H9 (cell line): ENCODE measurements at regions not wholly inside any gene's neighbourhood (a gene's known extent, or its start where the extent isn't known, plus 50 kb on each side); places are given as distances from the start of the nearest gene placed in this dataset.
A peak's percentile ranks its signal among the peaks of the same experiment; 100 is the strongest.

Experiments
- DNase-seq: peaks from one replicate; pipeline ENCODE4 v3.0.0-alpha.2; 2017
- H2AFZ ChIP-seq: one replicate; pipeline ENCODE4 v1.6.1; 2013; ENCODE audit warnings: mild to moderate bottlenecking, low read length, control low read depth, moderate library complexity
- H2AK5ac ChIP-seq: 2 replicates; pipeline ENCODE4 v1.6.1; 2013; ENCODE audit warnings: low read length, control low read depth, mixed read lengths; ENCODE audit not compliant: insufficient read length
- H2BK120ac ChIP-seq: one replicate; pipeline ENCODE4 v1.6.1; 2013; ENCODE audit warnings: low read depth, mild to moderate bottlenecking, low read length, control low read depth, inconsistent platforms; ENCODE audit not compliant: poor library complexity, severe bottlenecking
- H2BK12ac ChIP-seq: 2 replicates; pipeline ENCODE4 v1.6.1; 2013; ENCODE audit warnings: low read length, control low read depth, mixed read lengths, low read depth; ENCODE audit not compliant: insufficient read length
- H2BK15ac ChIP-seq: 2 replicates; pipeline ENCODE4 v1.6.1; 2013; ENCODE audit warnings: low read depth, low read length, control low read depth
- H2BK20ac ChIP-seq: one replicate; pipeline ENCODE4 v1.6.1; 2013; ENCODE audit warnings: low read depth, mild to moderate bottlenecking, low read length, control low read depth, inconsistent platforms; ENCODE audit not compliant: poor library complexity, severe bottlenecking
- H2BK5ac ChIP-seq: 2 replicates; pipeline ENCODE4 v1.6.1; 2013; ENCODE audit warnings: low read length, control low read depth, mixed read lengths; ENCODE audit not compliant: insufficient read length
- H3K14ac ChIP-seq: 2 replicates; pipeline ENCODE4 v1.6.1; 2013; ENCODE audit warnings: low read length, control low read depth; ENCODE audit not compliant: insufficient read depth
- H3K18ac ChIP-seq: 2 replicates; pipeline ENCODE4 v1.6.1; 2013; ENCODE audit warnings: low read depth, mild to moderate bottlenecking, mixed read lengths, low read length, control low read depth; ENCODE audit not compliant: insufficient read length
- H3K23ac ChIP-seq: 2 replicates; pipeline ENCODE4 v1.6.1; 2013; ENCODE audit warnings: low read length, control low read depth, mixed read lengths, low read depth; ENCODE audit not compliant: insufficient read length
- H3K23me2 ChIP-seq: 2 replicates; pipeline ENCODE4 v1.6.1; 2013; ENCODE audit warnings: low read depth, mild to moderate bottlenecking, mixed read lengths, low read length, control low read depth; ENCODE audit not compliant: insufficient read length, poor library complexity, severe bottlenecking
- H3K27ac ChIP-seq: 2 replicates; pipeline ENCODE4 v1.5.1; 2013; ENCODE audit warnings: low read length, control low read depth, mixed read lengths, low read depth; ENCODE audit not compliant: insufficient read length
- H3K27me3 ChIP-seq: 2 replicates; pipeline ENCODE4 v1.6.1; 2013; ENCODE audit warnings: low read length, control low read depth, inconsistent platforms; ENCODE audit not compliant: insufficient read depth
- H3K4ac ChIP-seq: 2 replicates; pipeline ENCODE4 v1.6.1; 2013; ENCODE audit warnings: low read depth, mild to moderate bottlenecking, control low read depth, inconsistent platforms, low read length, moderate library complexity
- H3K4me1 ChIP-seq: 2 replicates; pipeline ENCODE4 v1.6.1; 2013; ENCODE audit warnings: low read length, control low read depth, inconsistent platforms; ENCODE audit not compliant: insufficient read depth
- H3K4me2 ChIP-seq: 2 replicates; pipeline ENCODE4 v1.6.1; 2013; ENCODE audit warnings: low read length, control low read depth, mixed read lengths; ENCODE audit not compliant: insufficient read length, insufficient read depth
- H3K56ac ChIP-seq: 2 replicates; pipeline ENCODE4 v1.6.1; 2013; ENCODE audit warnings: low read depth, mild to moderate bottlenecking, mixed read lengths, low read length, control low read depth; ENCODE audit not compliant: insufficient read length
- H3K79me1 ChIP-seq: 2 replicates; pipeline ENCODE4 v1.6.1; 2013; ENCODE audit warnings: low read depth, mild to moderate bottlenecking, moderate library complexity, low read length, control low read depth, inconsistent platforms; ENCODE audit not compliant: insufficient read depth, poor library complexity, severe bottlenecking
- H3K79me2 ChIP-seq: 2 replicates; pipeline ENCODE4 v1.6.1; 2013; ENCODE audit warnings: low read length, control low read depth, inconsistent platforms; ENCODE audit not compliant: insufficient read depth
- H3K9ac ChIP-seq: 2 replicates; pipeline ENCODE4 v1.6.1; 2013; ENCODE audit warnings: low read length, control low read depth, mixed read lengths; ENCODE audit not compliant: insufficient read length; ENCODE audit errors: extremely low read depth
- H3K9me3 ChIP-seq: one replicate; pipeline ENCODE4 v1.6.1; 2013; ENCODE audit warnings: low read depth, low read length, inconsistent platforms; ENCODE audit not compliant: control insufficient read depth
- H3T11ph ChIP-seq: one replicate; pipeline ENCODE4 v1.6.1; 2013; ENCODE audit warnings: mild to moderate bottlenecking, low read length, control low read depth, inconsistent platforms
- H4K20me1 ChIP-seq: one replicate; pipeline ENCODE4 v1.6.1; 2013; ENCODE audit not compliant: control insufficient read depth, insufficient read length, insufficient read depth
- H4K5ac ChIP-seq: 2 replicates; pipeline ENCODE4 v1.6.1; 2013; ENCODE audit warnings: low read depth, mild to moderate bottlenecking, mixed read lengths, low read length, control low read depth; ENCODE audit not compliant: insufficient read length
- H4K8ac ChIP-seq: replicated peaks from 2 replicates; pipeline ENCODE4 v1.6.1; 2013; ENCODE audit warnings: low read length, control low read depth, mixed read lengths, low read depth; ENCODE audit not compliant: insufficient read length
- H4K91ac ChIP-seq: 2 replicates; pipeline ENCODE4 v1.6.1; 2013; ENCODE audit warnings: low read depth, mild to moderate bottlenecking, moderate library complexity, mixed read lengths, low read length, control low read depth; ENCODE audit not compliant: insufficient read length
- H3K27ac Mint-ChIP-seq, 3 experiments: 2 replicates in 2 of 3; 3 replicates in 1 of 3; pipeline ENCODE4 v1.8.0; 2020 to 2021; ENCODE audit warnings: mixed read lengths in 3 of 3, mild to moderate bottlenecking in 1 of 3, moderate library complexity in 1 of 3
- H3K27me3 Mint-ChIP-seq: 2 replicates; pipeline ENCODE4 v1.8.0; 2021; ENCODE audit warnings: low read depth, mild to moderate bottlenecking, moderate library complexity, mixed read lengths
- H3K36me3 Mint-ChIP-seq, 3 experiments: 2 replicates in 2 of 3; 3 replicates in 1 of 3; pipeline ENCODE4 v1.8.0; 2020 to 2021; ENCODE audit warnings: low read depth in 3 of 3, mixed read lengths in 3 of 3; ENCODE audit not compliant: insufficient read depth in 1 of 3
- H3K4me1 Mint-ChIP-seq, 2 experiments: 2 replicates each; pipeline ENCODE4 v1.8.0; 2020; ENCODE audit warnings: mixed read lengths in 2 of 2
- H3K4me3 Mint-ChIP-seq, 2 experiments: 2 replicates in 1 of 2; 3 replicates in 1 of 2; pipeline ENCODE4 v1.8.0; 2020 to 2021; ENCODE audit warnings: mild to moderate bottlenecking in 2 of 2, mixed read lengths in 2 of 2, moderate library complexity in 1 of 2
- H3K9me3 Mint-ChIP-seq, 2 experiments: 2 replicates in 1 of 2; 3 replicates in 1 of 2; pipeline ENCODE4 v1.8.0; 2020; ENCODE audit warnings: mild to moderate bottlenecking in 2 of 2, mixed read lengths in 2 of 2, moderate library complexity in 1 of 2
- WGBS: extraction: QIAGEN DNeasy Blood & Tissue Kit; methylation state at CpG from one replicate; pipeline ENCODE4 v1.1.7; 2013; ENCODE audit warnings: missing lambda C conversion rate, low lambda C conversion rate, mixed read lengths; ENCODE audit not compliant: insufficient read length; ENCODE audit errors: extremely low coverage; 5-methylcytosine and 5-hydroxymethylcytosine counted together
- TF ChIP-seq, protein P1 (sequence below): fragments of 200-600 bp; sonication (generic); conservative IDR thresholded peaks from 3 replicates; pipeline ENCODE4 v1.8.0; 2021; ENCODE audit warnings: antibody characterized with exemption, mild to moderate bottlenecking

DNA sequence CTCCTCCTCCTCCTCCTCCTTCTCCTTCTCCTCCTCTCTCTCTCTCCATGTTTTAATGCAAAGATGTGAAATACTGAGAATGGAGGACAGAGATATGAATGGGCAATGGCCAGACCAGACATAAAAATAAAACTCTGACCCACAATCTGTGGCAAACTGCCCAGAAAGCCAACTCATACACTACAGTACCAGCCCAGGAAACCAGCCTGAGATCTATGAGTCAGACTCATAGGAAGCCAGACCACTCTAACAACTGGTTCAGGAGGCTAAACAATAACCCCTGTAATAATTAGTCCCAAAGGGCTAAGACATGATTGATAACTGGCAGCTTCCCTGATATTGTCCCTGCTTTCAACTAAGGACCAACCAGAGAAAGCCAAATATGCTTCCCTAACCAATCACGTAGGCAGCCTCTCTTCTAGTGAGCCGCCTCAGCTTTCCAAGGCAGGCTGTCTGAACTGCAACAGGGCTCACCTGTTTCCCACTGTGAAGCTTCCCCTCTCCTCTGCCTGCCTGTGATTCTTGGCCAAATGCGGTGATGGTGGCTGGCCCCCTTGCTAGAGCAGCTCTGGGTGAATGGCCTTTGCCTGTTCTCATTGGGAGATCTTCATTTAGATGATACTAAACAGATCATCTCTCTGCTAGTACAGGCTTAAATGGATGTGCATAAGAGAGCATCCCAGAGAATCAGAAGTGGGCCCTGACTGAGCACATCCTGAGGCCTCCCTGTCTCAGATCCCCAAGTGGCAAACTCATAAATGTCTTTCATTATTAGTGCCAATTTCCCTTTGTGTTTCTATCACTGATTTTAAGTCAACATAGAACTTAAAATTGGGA is 817.6 kb downstream of the TNS3 start:
- Histone ChIP-seq H3K14ac (no peak overlapping the region), H3T11ph (no peak overlapping the region), H3K79me1 (no peaks in the 10 kb centered on the region), H3K18ac (no peak overlapping the region), H3K23me2 (no peaks in the 10 kb centered on the region), H2BK5ac (no peak overlapping the region), H2AFZ (no peak overlapping the region), H3K9me3 (peaks cover 6% of the 10 kb centered on the region), H4K8ac (no peak overlapping the region), H2AK5ac (no peak overlapping the region), H3K4me2 (no peak overlapping the region), H3K9ac (no peak overlapping the region), H4K5ac (no peak overlapping the region), H2BK12ac (no peak overlapping the region), H3K27ac (no peak overlapping the region), H3K79me2 (no peaks in the 10 kb centered on the region), H3K4ac (no peak overlapping the region), H3K56ac (no peak overlapping the region), H3K23ac (no peak overlapping the region), H2BK15ac (0 out of 2 replicates have a peak overlapping the region, but pooled peaks have one; percentile 40), H2BK20ac (no peak overlapping the region), H3K4me1 (no peaks in the 10 kb centered on the region), H4K20me1 (no peaks in the 10 kb centered on the region), H4K91ac (no peak overlapping the region), H2BK120ac (no peak overlapping the region), H3K27me3 (no peaks in the 10 kb centered on the region)
- peaks cover 7 to 10% (median 8%) of the 10 kb centered on the region in 3 experiments for H3K36me3 Mint-ChIP-seq
- DNase-seq: no peak
- no peaks in the 10 kb centered on the region for H3K4me1 Mint-ChIP-seq
- WGBS: no CpG with 5 or more reads among the region's 3 CpGs
- TF ChIP-seq, protein P1, sequence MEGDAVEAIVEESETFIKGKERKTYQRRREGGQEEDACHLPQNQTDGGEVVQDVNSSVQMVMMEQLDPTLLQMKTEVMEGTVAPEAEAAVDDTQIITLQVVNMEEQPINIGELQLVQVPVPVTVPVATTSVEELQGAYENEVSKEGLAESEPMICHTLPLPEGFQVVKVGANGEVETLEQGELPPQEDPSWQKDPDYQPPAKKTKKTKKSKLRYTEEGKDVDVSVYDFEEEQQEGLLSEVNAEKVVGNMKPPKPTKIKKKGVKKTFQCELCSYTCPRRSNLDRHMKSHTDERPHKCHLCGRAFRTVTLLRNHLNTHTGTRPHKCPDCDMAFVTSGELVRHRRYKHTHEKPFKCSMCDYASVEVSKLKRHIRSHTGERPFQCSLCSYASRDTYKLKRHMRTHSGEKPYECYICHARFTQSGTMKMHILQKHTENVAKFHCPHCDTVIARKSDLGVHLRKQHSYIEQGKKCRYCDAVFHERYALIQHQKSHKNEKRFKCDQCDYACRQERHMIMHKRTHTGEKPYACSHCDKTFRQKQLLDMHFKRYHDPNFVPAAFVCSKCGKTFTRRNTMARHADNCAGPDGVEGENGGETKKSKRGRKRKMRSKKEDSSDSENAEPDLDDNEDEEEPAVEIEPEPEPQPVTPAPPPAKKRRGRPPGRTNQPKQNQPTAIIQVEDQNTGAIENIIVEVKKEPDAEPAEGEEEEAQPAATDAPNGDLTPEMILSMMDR: no peak
- peaks cover 12 to 14% of the 10 kb centered on the region in 2 experiments for H3K9me3 Mint-ChIP-seq
- H3K4me3 Mint-ChIP-seq: no peak overlapping the region
- peak overlapping the region in 1 of 3 experiments; percentile 48; a peak in 2 of 7 replicates for H3K27ac Mint-ChIP-seq
- H3K27me3 Mint-ChIP-seq: peaks cover 1% of the 10 kb centered on the region; the same call in 1 of the 2 replicates
